H1 (cell line): ENCODE measurements at regions not wholly inside any gene's neighbourhood (a gene's known extent, or its start where the extent isn't known, plus 50 kb on each side); places are given as distances from the start of the nearest gene placed in this dataset.
A peak's percentile ranks its signal among the peaks of the same experiment; 100 is the strongest.

Source experiments
- ASH2L ChIP-seq: fragments of 200-600, 300-600 bp; sonication (generic); IDR thresholded peaks from one replicate; pipeline ENCODE4 v1.7.1; 2017; ENCODE audit warnings: low read length
- BRCA1 ChIP-seq: IDR thresholded peaks from 2 replicates; pipeline ENCODE4 v1.6.1; 2012; ENCODE audit warnings: low read depth, low read length, improper control_type of control experiment
- EZH2 ChIP-seq: fragments of 200-600 bp; sonication (generic); IDR thresholded peaks from 2 replicates; pipeline ENCODE4 v1.7.1; 2012; ENCODE audit warnings: low read depth, mild to moderate bottlenecking, moderate library complexity, low read length, inconsistent platforms; ENCODE audit not compliant: severe bottlenecking
- JUN ChIP-seq: IDR thresholded peaks from 2 replicates; pipeline ENCODE4 v1.6.1; 2011; ENCODE audit warnings: low read depth, mild to moderate bottlenecking, improper control_type of control experiment, low read length
- MAFK ChIP-seq: IDR thresholded peaks from 2 replicates; pipeline ENCODE4 v1.6.1; 2012; ENCODE audit warnings: low read depth, mild to moderate bottlenecking, improper control_type of control experiment, low read length
- POLR2A ChIP-seq, 2 experiments: IDR thresholded peaks; 1 replicate in 1 of 2; 2 replicates in 1 of 2; pipeline ENCODE4 v1.6.1; 2011; ENCODE audit warnings: low read depth in 2 of 2, low read length in 2 of 2, mild to moderate bottlenecking in 2 of 2; ENCODE audit errors: control extremely low read depth in 1 of 2
- SIN3A ChIP-seq, 2 experiments: IDR thresholded peaks in 1 of 2; conservative IDR thresholded peaks in 1 of 2; 2 replicates each; pipeline ENCODE4 v1.6.1; 2011 to 2012; ENCODE audit warnings: low read length in 2 of 2, improper control_type of control experiment in 1 of 2, low read depth in 1 of 2, mild to moderate bottlenecking in 1 of 2
- USF2 ChIP-seq: IDR thresholded peaks from 2 replicates; pipeline ENCODE4 v1.6.1; 2011; ENCODE audit warnings: low read length, improper control_type of control experiment
- TF ChIP-seq, protein P1 (sequence below), 3 experiments: IDR thresholded peaks; 1 replicate in 2 of 3; 2 replicates in 1 of 3; pipeline versions ENCODE4 v1.5.1 to v1.6.1; 2011; ENCODE audit warnings: low read length in 3 of 3, mild to moderate bottlenecking in 3 of 3, inconsistent platforms in 2 of 3, low read depth in 1 of 3, moderate library complexity in 1 of 3; ENCODE audit not compliant: insufficient read depth in 1 of 3; ENCODE audit errors: control extremely low read depth in 1 of 3

DNA sequence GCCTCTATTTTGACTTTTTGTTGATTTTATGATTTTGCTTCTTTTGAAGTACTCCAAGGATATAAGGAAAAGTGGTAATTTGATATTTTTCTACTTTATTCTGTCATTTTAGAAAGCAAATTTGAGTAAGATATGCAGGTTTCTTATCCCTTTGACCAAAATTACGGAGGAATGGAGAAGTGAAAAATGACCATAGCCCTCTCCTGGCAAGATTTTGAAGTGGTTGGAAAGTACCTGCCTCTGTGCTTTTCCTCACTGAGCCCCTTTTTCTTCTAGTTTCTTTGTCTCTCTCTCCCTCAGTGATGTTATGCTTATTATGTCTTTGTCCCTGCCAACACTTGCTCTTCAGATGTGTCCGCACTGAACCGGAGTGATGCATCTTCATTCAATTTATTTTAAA is 898.1 kb downstream of the EPHA4 start:
- TF ChIP-seq, protein P1, sequence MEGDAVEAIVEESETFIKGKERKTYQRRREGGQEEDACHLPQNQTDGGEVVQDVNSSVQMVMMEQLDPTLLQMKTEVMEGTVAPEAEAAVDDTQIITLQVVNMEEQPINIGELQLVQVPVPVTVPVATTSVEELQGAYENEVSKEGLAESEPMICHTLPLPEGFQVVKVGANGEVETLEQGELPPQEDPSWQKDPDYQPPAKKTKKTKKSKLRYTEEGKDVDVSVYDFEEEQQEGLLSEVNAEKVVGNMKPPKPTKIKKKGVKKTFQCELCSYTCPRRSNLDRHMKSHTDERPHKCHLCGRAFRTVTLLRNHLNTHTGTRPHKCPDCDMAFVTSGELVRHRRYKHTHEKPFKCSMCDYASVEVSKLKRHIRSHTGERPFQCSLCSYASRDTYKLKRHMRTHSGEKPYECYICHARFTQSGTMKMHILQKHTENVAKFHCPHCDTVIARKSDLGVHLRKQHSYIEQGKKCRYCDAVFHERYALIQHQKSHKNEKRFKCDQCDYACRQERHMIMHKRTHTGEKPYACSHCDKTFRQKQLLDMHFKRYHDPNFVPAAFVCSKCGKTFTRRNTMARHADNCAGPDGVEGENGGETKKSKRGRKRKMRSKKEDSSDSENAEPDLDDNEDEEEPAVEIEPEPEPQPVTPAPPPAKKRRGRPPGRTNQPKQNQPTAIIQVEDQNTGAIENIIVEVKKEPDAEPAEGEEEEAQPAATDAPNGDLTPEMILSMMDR (IDR thresholded peaks at IDR 0.05; ENCODE audit: control extremely low read depth in 1 of 3, insufficient read depth in 1 of 3, low read depth in 1 of 3, low read length in 3 of 3): peak in 2 of 3 experiments; percentile 23 to 33; a peak in 2 of 4 replicates
- no peak for TF ChIP-seq MAFK
- TF ChIP-seq JUN: no peak
- TF ChIP-seq SIN3A (conservative IDR thresholded peaks at IDR 0.05 in 1 of 2, IDR thresholded peaks at IDR 0.05 in 1 of 2; ENCODE audit: low read depth in 1 of 2, low read length in 2 of 2): no peak
- TF ChIP-seq POLR2A (IDR thresholded peaks at IDR 0.05; ENCODE audit: control extremely low read depth in 1 of 2, low read depth in 2 of 2, low read length in 2 of 2): no peak
- TF ChIP-seq ASH2L: no peak
- TF ChIP-seq EZH2: no peak
- TF ChIP-seq BRCA1: no peak
- TF ChIP-seq USF2: no peak
